HG02981 (cell line): ENCODE measurements at regions not wholly inside any gene's neighbourhood (a gene's known extent, or its start where the extent isn't known, plus 50 kb on each side); places are given as distances from the start of the nearest gene placed in this dataset.

ENCODE experiments used
- ATAC-seq: cut with Tn5 transposase; IDR thresholded peaks from one replicate; pipeline ENCODE4 v1.9.1; 2021; ENCODE audit warnings: mild to moderate bottlenecking, moderate library complexity; ENCODE audit not compliant: unreplicated experiment

GRCh38 chr18:51890762-51891161, 449.2 kb upstream of the DCC start:
- no peak for ATAC-seq

GRCh38 chr18:51891876-51892275, 448.1 kb upstream of the DCC start:
- ATAC-seq: no peak

DNA sequence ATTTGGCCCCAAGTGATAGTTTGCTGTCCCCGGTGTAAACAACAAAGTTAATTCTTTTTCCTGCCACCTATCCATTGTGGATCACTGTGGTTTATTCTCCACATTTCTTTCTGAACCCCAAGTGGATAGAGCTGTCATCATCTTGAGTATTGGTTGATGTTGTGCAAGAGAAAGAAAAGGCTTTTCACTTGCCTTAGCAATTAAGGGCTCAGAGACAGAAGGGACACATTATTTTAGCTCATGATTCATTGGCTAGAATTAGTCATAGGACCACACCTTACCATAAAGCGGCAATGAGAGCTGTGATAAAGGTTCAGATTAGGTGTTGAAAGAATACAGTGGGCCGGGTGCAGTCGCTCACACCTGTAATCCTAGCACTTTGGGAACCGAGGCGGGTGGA, 442.1 kb upstream of the DCC start:
- no peak for ATAC-seq

DNA sequence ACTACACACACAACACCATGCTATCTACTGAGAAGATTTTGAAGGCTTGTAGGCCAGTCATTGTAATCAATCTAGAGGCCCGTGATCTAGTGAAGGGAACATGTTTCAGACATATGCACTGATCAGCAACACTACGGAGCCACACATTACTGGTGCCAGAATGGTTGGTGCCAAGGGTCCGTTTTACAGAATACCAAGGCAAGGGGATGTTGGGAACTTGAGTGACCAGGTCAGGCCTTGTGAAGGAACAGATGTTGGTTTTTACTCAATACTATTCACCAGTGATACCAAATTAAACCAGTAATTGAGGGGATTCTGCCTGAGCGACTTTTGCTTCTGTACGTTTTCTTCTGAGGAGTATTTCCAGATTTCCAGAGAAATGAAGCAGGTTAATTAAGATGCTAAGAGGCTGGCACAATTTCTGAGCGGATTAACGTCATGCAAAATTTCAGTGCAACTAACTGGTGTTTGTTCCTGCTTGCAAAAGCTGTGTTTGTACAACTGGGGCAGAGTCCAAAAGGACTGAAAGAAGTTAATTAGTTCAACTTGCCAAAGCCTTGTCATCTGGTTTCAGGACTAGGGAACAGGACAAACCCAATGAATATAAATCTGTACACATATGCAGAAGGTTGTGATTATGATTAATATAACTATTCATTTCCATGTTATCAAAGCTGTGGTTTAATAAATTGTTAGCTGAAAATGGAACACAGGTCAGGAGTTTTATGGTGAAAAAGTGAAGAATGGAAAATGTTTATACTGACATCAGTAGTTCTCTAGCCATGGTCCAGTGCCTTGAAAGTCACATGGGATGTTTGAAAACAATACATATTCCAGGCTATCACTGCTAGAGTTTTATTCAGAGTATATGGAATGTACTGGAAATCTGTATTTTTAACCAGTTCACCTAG, 432.1 kb upstream of the DCC start:
- no peak for ATAC-seq

- no peak for ATAC-seq
Measured at GRCh38 chr18:51908598-51908944, 431.4 kb upstream of the DCC start.

DNA sequence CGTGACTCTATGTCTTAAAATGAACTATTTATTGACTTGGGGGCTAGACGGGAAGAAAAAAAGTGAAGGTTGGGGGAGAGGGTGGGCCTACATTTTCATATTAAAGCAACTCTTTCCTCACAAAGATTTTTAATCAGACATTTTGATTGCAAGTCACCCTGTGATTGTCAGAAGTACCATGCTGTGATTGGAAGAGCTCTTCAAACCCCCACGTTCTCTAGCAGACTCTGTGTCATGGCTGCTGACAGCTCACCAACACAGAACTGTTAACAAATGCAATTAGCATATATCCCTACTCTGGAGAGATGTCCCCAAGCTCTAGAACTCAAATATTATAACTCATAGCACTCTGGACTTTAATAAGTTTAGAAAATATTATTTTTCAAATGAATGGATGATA, 428.4 kb upstream of the DCC start:
- ATAC-seq: no peak

DNA sequence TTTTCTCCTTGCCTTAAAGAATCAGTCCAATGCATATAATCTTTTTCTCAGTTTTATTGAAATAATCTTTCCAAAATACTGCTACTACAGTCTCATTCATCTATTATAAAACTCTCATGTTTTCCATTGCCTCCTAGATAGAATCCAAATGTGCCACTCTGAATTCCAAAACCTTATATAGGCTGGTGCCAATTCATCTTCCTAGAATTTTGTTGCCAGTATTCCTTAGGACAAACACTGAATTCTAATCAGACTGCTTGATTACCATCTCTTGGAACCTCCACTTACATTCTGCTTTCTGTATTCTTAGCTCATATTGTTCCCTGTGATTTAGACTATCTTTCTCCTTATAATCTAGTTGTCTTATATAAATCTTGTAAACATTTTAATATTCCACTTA, 427.6 kb upstream of the DCC start:
- ATAC-seq: no peak

- ATAC-seq: no peak
Measured at GRCh38 chr18:51915176-51915575, 424.8 kb upstream of the DCC start.

GRCh38 chr18:51921862-51922261, 418.1 kb upstream of the DCC start:
- no peak for ATAC-seq

DNA sequence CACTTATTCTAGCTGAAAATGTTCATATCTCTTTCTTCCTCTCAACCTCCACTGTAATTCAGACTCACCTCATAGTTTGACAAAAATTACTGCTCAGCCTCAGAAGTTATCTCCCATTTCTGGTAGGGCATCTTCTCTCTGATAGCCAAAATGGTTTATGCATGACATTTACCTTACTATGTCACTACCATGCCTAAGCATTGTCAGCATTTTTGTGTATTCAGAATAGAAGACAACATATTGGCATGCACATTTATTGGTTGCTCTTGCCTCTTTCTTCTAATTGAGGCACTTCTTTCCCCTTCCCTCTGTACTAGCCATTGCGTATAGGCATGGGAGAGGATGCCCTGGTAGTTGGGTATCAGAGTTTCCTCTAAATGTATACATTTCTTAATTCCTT, 406.1 kb upstream of the DCC start:
- no peak for ATAC-seq

DNA sequence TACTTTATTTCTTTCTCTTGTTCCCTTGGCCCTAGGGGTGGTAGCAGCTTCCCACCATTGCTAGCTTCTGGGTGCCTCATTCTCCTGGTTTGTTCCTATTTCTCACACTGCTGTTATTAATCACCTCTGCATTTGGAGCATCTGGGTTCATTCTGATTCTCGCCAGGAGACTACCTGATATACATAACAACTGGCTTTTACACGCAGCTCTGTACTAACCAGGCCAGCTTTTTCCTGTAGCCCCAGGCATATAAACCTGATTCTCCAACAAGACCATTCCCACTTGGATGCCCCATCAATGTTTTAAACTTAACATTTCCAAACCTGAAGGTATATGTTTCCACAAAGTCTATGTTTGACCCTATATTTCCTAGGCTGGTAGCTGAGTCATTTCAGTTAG, 403.9 kb upstream of the DCC start:
- no peak for ATAC-seq

DNA sequence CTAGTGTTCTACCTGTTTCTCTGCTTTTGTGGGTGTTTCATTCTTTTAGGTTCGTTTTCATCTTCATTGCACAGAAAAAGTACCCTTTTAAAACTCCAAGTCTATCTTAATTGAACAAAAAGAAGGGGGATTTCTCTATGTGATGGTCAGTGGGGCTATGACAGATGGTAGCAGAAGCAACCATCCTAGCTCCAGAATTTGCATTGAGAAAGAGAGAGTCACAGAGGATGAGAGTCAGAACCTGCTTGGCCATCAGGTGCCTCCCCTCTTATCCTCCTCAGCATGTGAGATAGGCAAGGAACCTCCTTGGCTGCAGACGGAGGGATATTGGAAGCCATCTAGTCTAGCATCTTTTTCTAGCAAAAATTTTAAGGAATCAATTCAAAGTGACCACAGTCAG, 398.0 kb upstream of the DCC start:
- no peak for ATAC-seq

DNA sequence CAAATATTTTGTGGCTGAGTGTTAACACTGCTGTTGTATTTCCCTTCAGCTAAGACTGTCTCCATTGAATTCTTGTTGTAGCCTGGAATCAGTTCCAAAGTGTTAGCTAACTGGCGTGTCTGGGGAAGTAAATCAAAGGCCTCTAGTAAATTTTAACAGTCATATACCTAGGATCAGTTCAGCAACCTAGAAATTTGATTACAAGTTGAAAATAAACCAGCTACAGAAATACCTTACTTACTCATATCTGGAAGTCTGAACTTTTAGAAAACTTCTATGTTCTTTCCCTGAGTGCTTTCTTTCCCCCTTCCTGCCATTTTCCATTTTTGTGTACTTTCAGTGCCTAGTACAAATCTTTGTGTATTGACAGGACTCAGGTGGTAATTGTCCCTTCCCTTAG, 396.7 kb upstream of the DCC start:
- ATAC-seq: no peak

GRCh38 chr18:51946946-51947345, 393.1 kb upstream of the DCC start:
- no peak for ATAC-seq

- ATAC-seq: no peak
Measured at GRCh38 chr18:51952844-51953243, 387.2 kb upstream of the DCC start.

- peak; percentile 85 for ATAC-seq
Measured at GRCh38 chr18:51953521-51953920, 386.5 kb upstream of the DCC start.

DNA sequence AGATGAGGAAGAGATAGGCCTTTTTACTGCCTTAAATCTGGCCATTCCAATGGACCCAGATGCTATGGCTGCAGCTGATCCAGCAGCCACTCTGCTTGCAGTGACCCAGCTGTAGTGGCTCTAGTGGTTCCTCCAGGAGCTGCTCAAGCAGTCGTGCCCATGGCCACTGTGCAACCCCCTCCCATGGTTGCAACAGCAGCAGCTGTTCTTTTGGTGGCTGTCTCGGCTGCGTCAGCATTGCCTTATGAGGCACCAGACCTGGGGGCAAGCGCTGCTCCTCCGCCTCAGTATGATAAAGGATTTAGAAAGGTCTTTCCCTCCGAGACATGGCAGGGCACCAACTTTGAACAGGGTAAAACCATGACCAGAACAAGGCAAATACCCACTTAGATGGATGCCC, 384.9 kb upstream of the DCC start:
- ATAC-seq: no peak

- ATAC-seq: no peak
Measured at GRCh38 chr18:51957001-51957400, 383.0 kb upstream of the DCC start.

DNA sequence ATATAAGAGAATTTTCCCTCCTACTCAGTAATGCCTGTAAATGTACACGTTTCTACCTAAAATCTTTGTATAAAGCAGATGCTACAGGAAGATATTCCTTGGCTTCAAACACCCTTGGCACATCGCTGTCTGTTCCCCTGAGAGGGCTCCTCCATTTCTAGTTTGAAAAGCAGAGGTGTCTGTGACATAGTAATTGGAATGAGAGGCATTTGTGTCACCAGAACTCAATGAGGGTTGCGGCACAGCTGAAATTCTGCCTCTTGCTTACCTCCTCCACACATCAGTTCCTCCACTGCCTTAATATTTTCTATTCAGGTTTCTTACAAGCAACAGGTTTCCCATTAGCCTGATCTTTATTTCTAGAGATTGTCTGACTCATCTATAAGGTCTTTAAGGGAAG, 359.9 kb upstream of the DCC start:
- no peak for ATAC-seq

DNA sequence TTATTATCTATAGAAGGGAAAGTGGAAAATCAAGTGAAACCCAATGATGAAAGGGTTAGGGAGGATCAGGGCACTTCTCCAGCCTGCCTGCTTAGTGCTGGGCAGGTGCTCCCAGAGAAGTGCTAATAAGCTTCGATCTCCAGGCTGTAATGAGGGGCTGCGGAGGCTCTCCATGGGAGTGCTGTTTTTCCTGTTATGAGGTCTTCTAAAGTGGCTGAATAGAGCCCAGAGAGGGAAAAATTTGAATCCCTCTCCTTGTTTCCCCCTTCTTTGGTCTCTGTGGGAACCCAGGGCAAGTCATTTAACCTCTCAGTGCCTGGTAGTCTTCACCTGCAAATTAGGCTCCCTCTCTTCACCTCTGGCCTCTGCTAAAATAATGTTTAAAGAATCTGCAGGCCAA, 351.7 kb upstream of the DCC start:
- ATAC-seq: no peak

GRCh38 chr18:51997129-51997528, 342.9 kb upstream of the DCC start:
- ATAC-seq: no peak

DNA sequence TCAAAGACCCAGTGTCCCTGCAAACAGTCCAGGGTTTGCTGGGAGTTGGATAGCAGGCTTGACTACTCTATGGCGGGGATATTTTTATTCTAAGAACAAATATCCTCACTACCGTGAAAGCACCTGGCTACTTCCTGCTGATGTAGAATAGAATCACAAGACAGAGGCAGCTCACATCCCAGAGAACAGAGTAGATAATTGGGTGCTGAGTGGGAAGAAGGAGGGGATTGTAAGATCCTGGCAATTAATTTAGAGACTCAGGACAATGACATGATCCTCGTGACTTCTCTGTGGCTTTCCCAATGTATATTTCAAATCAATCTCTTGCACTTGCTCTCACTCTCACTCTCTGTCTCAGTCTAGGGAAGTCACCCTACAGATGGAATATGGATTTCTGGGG, 341.9 kb upstream of the DCC start:
- no peak for ATAC-seq

DNA sequence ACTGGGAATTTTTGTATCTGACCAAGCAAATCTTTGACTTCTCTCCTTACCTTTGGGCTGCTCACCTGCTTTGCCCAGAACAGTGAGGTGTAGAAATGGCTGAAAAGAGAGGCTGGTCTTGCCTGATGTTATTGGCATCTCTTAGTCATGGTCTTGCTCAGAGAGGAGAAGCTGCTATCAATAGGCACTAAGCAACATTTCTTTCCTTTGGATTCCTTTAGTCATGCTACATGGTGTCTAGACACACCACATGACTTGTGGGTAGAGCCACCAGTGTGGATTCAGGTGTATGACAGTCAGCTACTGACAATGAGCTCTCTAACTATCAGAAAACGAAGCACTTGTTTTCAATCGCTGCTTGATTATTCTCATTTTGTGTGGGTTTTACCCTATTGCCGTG, 341.3 kb upstream of the DCC start:
- no peak for ATAC-seq
